ENCODE measurements at regions not wholly inside any gene's neighbourhood (a gene's known extent, or its start where the extent isn't known, plus 50 kb on each side); places are given as distances from the start of the nearest gene placed in this dataset.

GRCh38 chr7:96402913-96403312, 81.0 kb upstream of the SLC25A13 start:
- TF ChIP-seq, protein P1, sequence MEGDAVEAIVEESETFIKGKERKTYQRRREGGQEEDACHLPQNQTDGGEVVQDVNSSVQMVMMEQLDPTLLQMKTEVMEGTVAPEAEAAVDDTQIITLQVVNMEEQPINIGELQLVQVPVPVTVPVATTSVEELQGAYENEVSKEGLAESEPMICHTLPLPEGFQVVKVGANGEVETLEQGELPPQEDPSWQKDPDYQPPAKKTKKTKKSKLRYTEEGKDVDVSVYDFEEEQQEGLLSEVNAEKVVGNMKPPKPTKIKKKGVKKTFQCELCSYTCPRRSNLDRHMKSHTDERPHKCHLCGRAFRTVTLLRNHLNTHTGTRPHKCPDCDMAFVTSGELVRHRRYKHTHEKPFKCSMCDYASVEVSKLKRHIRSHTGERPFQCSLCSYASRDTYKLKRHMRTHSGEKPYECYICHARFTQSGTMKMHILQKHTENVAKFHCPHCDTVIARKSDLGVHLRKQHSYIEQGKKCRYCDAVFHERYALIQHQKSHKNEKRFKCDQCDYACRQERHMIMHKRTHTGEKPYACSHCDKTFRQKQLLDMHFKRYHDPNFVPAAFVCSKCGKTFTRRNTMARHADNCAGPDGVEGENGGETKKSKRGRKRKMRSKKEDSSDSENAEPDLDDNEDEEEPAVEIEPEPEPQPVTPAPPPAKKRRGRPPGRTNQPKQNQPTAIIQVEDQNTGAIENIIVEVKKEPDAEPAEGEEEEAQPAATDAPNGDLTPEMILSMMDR (IDR thresholded peaks at IDR 0.05; ENCODE audit: low read depth, low read length), result no peak
- no peak for TF ChIP-seq EZH2phosphoT487 (IDR thresholded peaks at IDR 0.05; ENCODE audit: low read depth)
